VCaP (cell line): ENCODE measurements at regions not wholly inside any gene's neighbourhood (a gene's known extent, or its start where the extent isn't known, plus 50 kb on each side); places are given as distances from the start of the nearest gene placed in this dataset.

Source experiments
- H3K27ac ChIP-seq: fragments of 450-650 bp; 2 replicates; pipeline ENCODE4 v1.5.1; 2017
- TF ChIP-seq, protein P1 (sequence below): fragments of 450-650 bp; conservative IDR thresholded peaks from 2 replicates; pipeline ENCODE4 v1.5.1; 2017; ENCODE audit warnings: mild to moderate bottlenecking, moderate library complexity

DNA sequence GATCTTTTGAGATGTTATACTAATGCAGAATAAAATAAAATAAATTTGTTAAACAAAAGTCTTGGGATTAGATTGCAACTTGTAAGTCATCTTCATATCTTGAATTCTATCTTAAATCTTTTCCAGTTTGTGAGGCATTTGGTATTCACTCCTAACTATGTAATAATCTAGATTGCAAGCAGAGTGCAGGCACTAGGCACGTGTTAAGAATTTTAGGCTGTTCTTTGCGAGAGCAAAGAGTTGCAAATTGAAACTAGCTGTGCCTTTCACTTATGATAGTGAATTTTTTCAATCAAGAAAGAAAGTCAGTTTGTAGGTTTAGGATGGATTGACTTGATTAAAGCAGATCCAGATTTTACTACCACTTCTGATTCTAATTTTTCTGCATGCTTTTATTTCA lies 264.1 kb upstream of the SPRY2 start:
- TF ChIP-seq, protein P1, sequence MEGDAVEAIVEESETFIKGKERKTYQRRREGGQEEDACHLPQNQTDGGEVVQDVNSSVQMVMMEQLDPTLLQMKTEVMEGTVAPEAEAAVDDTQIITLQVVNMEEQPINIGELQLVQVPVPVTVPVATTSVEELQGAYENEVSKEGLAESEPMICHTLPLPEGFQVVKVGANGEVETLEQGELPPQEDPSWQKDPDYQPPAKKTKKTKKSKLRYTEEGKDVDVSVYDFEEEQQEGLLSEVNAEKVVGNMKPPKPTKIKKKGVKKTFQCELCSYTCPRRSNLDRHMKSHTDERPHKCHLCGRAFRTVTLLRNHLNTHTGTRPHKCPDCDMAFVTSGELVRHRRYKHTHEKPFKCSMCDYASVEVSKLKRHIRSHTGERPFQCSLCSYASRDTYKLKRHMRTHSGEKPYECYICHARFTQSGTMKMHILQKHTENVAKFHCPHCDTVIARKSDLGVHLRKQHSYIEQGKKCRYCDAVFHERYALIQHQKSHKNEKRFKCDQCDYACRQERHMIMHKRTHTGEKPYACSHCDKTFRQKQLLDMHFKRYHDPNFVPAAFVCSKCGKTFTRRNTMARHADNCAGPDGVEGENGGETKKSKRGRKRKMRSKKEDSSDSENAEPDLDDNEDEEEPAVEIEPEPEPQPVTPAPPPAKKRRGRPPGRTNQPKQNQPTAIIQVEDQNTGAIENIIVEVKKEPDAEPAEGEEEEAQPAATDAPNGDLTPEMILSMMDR = no peak
- no peak overlapping the region for H3K27ac ChIP-seq

DNA sequence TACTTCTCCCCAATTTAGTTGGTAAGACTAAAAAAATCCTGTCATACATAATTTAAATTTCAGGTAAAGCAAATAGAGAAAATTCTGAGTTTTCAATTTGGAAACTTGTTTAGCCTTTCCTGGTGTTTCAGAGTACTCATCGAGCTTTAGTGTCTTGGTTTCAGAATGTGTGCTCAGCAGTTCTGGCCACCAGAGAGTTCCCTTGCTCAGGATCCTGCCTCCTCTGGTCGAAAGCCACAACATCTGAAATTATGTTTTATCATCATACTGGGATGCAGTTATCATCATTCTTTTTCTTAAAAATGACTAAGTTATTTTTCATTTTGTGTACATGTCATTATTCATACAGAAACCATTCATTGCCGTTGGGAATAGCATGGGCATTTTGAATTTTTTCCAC lies 263.2 kb upstream of the SPRY2 start:
- TF ChIP-seq, protein P1 = no peak
- H3K27ac ChIP-seq = no peak overlapping the region

DNA sequence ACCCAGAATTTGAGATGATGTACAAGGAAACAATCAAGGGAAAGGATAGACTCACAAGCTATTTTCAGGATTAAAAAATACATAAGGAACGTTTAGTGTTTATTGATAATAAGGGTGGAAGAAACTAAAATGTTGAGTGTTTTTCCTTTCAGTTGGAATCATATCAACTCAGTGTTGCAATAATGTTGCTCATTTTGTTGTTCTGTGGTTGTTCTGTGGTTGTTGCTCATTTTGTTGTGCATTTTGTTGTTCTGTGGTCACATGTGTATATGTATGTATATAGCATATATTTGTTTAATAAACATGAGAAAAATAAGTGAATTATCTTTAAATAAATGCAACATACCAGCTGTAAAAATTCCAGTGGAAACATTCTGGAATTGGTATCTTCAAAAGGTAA lies 262.4 kb upstream of the SPRY2 start:
- no peak overlapping the region for H3K27ac ChIP-seq
- TF ChIP-seq, protein P1 = no peak

DNA sequence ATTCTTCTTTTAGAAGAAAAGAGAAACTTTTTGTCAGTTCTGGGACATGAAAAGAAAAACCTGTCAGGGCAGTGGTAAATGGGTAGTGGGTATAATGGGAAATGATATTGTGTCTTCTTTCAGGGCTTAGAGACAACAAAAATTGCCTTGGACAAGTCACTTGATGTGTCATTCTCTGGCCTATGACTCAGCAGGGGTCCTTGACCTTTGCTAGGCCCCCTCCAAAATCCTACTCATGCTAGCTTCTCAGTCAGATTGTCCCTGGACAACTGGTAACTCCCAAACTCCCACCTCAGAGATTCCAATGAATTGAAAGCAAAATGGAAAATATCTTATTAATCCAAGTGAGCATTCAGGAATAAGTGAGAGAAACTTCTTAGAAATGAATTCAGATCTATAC lies 258.8 kb upstream of the SPRY2 start:
- no peak overlapping the region for H3K27ac ChIP-seq
- TF ChIP-seq, protein P1 = no peak

DNA sequence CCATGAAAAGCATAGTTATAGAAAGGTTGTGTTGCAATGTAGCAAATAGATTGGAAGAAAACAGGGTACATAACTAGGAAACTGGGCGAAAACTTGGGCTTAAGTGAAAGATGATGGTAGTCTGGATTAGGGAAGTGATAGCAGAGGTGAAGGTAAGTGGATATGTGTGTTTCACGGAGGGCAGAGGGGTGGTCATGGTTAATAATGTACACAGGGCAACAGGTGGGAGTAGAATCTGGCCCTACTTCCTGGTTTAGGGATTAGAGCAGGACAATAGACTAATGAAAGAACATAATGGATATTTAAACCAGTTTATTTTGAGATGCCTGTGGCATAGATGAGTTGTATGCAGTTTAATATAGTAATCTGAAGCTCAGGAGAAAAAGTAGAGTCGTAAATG lies 257.3 kb upstream of the SPRY2 start:
- no peak overlapping the region for H3K27ac ChIP-seq
- TF ChIP-seq, protein P1 = no peak

DNA sequence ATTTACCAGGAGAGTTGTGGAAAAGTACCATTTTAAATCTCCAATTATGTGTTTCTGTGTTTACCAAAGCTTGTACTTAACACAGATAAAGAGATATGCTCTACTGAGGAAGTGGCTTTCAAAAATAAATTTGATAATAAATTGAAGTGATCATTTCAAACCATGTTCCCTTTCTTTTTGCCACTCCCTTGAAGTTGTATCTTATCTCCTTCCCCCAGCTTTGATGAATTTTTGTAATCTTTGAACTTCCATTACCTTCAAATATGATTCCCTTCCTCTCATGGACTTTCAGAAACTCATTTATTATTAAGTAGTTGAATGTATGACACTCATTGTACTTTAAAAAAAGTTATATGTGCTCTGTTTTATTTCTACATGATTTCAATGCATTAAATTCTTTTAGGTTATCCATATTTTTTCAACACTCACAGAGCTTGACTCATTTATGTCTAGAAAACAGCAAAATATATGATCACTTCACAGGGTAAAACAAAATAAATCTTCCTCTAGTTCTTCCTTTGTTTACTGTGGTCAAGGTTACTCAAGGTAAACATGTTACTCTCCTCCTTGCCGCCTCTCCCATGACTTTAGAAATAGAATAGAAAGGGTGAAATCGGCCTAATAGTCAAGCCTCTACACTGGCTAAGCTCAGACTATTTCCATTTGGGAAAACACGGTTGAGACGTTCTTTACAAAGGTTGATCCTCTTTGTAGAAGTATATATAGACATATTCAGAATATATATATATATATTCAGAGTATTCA lies 251.2 kb upstream of the SPRY2 start:
- TF ChIP-seq, protein P1 = no peak
- no peak overlapping the region for H3K27ac ChIP-seq

DNA sequence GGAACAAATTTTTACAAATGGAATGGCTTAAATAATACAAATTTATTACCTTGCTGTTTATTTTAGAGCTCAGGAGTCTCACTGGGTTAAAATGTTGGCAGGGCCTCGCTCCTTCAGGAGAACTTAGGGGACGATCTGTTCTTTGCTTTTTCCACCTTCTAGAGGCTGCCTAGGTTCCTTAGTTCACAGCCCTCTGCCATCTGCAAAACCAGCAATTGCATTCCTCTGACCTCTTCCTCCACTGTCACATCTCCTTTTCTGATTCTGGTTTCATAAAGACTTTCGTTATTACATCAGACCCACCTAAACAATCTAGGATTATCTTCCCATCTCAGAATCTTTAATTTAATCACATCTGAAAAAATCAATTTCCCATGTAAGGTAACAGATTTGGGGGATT lies 249.6 kb upstream of the SPRY2 start:
- H3K27ac ChIP-seq = no peak overlapping the region
- TF ChIP-seq, protein P1 = no peak
